ENCODE measurements at regions not wholly inside any gene's neighbourhood (a gene's known extent, or its start where the extent isn't known, plus 50 kb on each side); places are given as distances from the start of the nearest gene placed in this dataset.
"Not testable (repeated sequence)": the region's sequence is repeated elsewhere in the genome, so short reads cannot be mapped to it uniquely, and the experiment has no call there.

- DNase-seq; H3K27me3 ChIP-seq; H3K9me3 ChIP-seq; H3K36me3 ChIP-seq; H3K4me1 ChIP-seq; intact Hi-C loops (cut with DNase I; ENCODE audit: low total_unique reads); H3K27ac ChIP-seq; H3K4me3 ChIP-seq: not testable (repeated sequence)
- WGBS, 5 donors: 77 to 90% (median 82%) methylated on average over 2 to 4 of the region's 4 CpGs
Observed at GRCh38 chr17:15835481-15835880, 103.4 kb downstream of the TBC1D26 start.

GRCh38 chr17:15836249-15836982 lies 104.3 kb downstream of the TBC1D26 start:
- DNase-seq; H3K27ac ChIP-seq; H3K4me3 ChIP-seq; intact Hi-C loops (cut with DNase I; ENCODE audit: low total_unique reads); H3K9me3 ChIP-seq; H3K27me3 ChIP-seq; H3K4me1 ChIP-seq; H3K36me3 ChIP-seq: not testable (repeated sequence)
- WGBS, 5 donors: 69 to 81% (median 77%) methylated on average over 4 to 8 of the region's 12 CpGs

- H3K27me3 ChIP-seq; DNase-seq; intact Hi-C loops (cut with DNase I; ENCODE audit: low total_unique reads); H3K4me1 ChIP-seq; H3K27ac ChIP-seq; H3K4me3 ChIP-seq; H3K9me3 ChIP-seq; H3K36me3 ChIP-seq: not testable (repeated sequence)
- WGBS, 5 donors: 80 to 92% (median 84%) methylated on average over 5 of the region's 5 CpGs
Observed at GRCh38 chr17:15836991-15837390, 104.9 kb downstream of the TBC1D26 start.

- H3K4me1 ChIP-seq; H3K4me3 ChIP-seq; H3K27me3 ChIP-seq; H3K9me3 ChIP-seq; intact Hi-C loops (cut with DNase I; ENCODE audit: low total_unique reads); H3K27ac ChIP-seq; H3K36me3 ChIP-seq; DNase-seq: not testable (repeated sequence)
- WGBS, 5 donors: 17 to 41% (median 34%) methylated on average over 3 to 6 of the region's 6 CpGs
Observed at GRCh38 chr17:15847447-15848229, 97.3 kb upstream of the ADORA2B start.

GRCh38 chr17:15849054-15849453 lies 95.9 kb upstream of the ADORA2B start:
- not testable (repeated sequence) for H3K36me3 ChIP-seq
- 21 to 30% (median 29%) methylated on average over 5 to 6 of the region's 6 CpGs for WGBS, 5 donors

GRCh38 chr17:15850071-15850470 lies 94.9 kb upstream of the ADORA2B start:
- DNase-seq; H3K4me3 ChIP-seq; H3K27ac ChIP-seq; H3K4me1 ChIP-seq; H3K27me3 ChIP-seq; H3K36me3 ChIP-seq; intact Hi-C loops (cut with DNase I; ENCODE audit: low total_unique reads); H3K9me3 ChIP-seq: not testable (repeated sequence)
- 33 to 52% (median 41%) methylated on average over 2 of the region's 2 CpGs for whole genome bisulfite sequencing, 5 donors

More at GRCh38 chr17:15849054-15849453, 95.9 kb upstream of the ADORA2B start:
- H3K4me3 ChIP-seq; intact Hi-C loops (cut with DNase I; ENCODE audit: low total_unique reads); H3K9me3 ChIP-seq; H3K4me1 ChIP-seq; H3K27me3 ChIP-seq; H3K27ac ChIP-seq: not testable (repeated sequence)
- TF ChIP-seq CTCF (IDR thresholded peaks at IDR 0.05): peak in 2 of 7 experiments; percentile 11 to 15
- DNase-seq: peak; percentile 44 to 62

GRCh38 chr17:15850687-15851086 lies 94.2 kb upstream of the ADORA2B start:
- H3K9me3 ChIP-seq; intact Hi-C loops (cut with DNase I; ENCODE audit: low total_unique reads); H3K4me3 ChIP-seq; DNase-seq; H3K36me3 ChIP-seq; H3K27ac ChIP-seq; H3K27me3 ChIP-seq; H3K4me1 ChIP-seq: not testable (repeated sequence)
- WGBS, 5 donors: 21 to 36% (median 28%) methylated on average over 3 of the region's 3 CpGs

GRCh38 chr17:15852863-15853262 lies 92.1 kb upstream of the ADORA2B start:
- DNase-seq; intact Hi-C loops (cut with DNase I; ENCODE audit: low total_unique reads); H3K27ac ChIP-seq; H3K4me1 ChIP-seq; H3K36me3 ChIP-seq; H3K9me3 ChIP-seq; H3K27me3 ChIP-seq; H3K4me3 ChIP-seq: not testable (repeated sequence)
- WGBS, 5 donors: 67% methylated on average over 1 of the region's 4 CpGs; no CpG with 5 or more reads in 4 of the 5 donors

- WGBS, 5 donors: 58 to 100% (median 63%) methylated on average over 1 to 2 of the region's 3 CpGs
- intact Hi-C loops (cut with DNase I; ENCODE audit: low total_unique reads): not testable (repeated sequence)
Observed at GRCh38 chr17:15856191-15856590, 88.7 kb upstream of the ADORA2B start.

GRCh38 chr17:15856745-15857144 lies 88.2 kb upstream of the ADORA2B start:
- intact Hi-C loops (cut with DNase I; ENCODE audit: low total_unique reads); H3K27ac ChIP-seq; H3K4me1 ChIP-seq; DNase-seq; H3K27me3 ChIP-seq; H3K36me3 ChIP-seq; H3K4me3 ChIP-seq; H3K9me3 ChIP-seq: not testable (repeated sequence)
- WGBS, 5 donors: 80 to 93% (median 91%) methylated on average over 1 to 2 of the region's 2 CpGs

More at GRCh38 chr17:15856191-15856590, 88.7 kb upstream of the ADORA2B start:
- DNase-seq, H3K27ac ChIP-seq, H3K9me3 ChIP-seq, H3K27me3 ChIP-seq, H3K36me3 ChIP-seq, H3K4me1 ChIP-seq, H3K4me3 ChIP-seq: not testable (repeated sequence)

GRCh38 chr17:15858082-15858481 lies 86.8 kb upstream of the ADORA2B start:
- H3K9me3 ChIP-seq: peaks cover 0 to 10% (median 4%) of the 10 kb centered on the region in 4 donors
- H3K27ac ChIP-seq; H3K36me3 ChIP-seq; intact Hi-C loops (cut with DNase I; ENCODE audit: low total_unique reads); DNase-seq; H3K4me3 ChIP-seq; H3K4me1 ChIP-seq; H3K27me3 ChIP-seq: not testable (repeated sequence)
- WGBS, 5 donors: 74 to 80% (median 75%) methylated on average over 3 of the region's 3 CpGs

Measured in stomach (tissue), 8 donors.